ENCODE measurements at regions not wholly inside any gene's neighbourhood (a gene's known extent, or its start where the extent isn't known, plus 50 kb on each side); places are given as distances from the start of the nearest gene placed in this dataset.

GRCh38 chr6:154622618-154623336, 110.4 kb upstream of the SCAF8 start:
- intact Hi-C loops (cut with micrococcal nuclease): no loop called here
- Histone ChIP-seq H4K20me1 (ENCODE audit: insufficient read depth, low read length) (no peaks in the 10 kb centered on the region), H3K27ac (ENCODE audit: low read depth in 1 of 2, low read length in 2 of 2) (no peak overlapping the region), H3K79me2 (ENCODE audit: insufficient read depth, low read length) (no peaks in the 10 kb centered on the region), H3K9ac (ENCODE audit: insufficient read depth, low read length, poor library complexity, severe bottlenecking) (no peak overlapping the region), H2AFZ (ENCODE audit: insufficient read depth, low read depth, low read length, poor library complexity, severe bottlenecking) (no peak overlapping the region), H3K36me3 (replicated peaks in 1 of 2; ENCODE audit: control insufficient read depth in 1 of 2, insufficient read depth in 2 of 2, low read length in 2 of 2) (no peaks in the 10 kb centered on the region), H3K27me3 (ENCODE audit: control insufficient read depth in 2 of 2, insufficient read depth in 2 of 2, low read length in 2 of 2) (no peaks in the 10 kb centered on the region), H3K9me3 (replicated peaks in 1 of 2; ENCODE audit: control insufficient read depth in 1 of 2, insufficient read depth in 1 of 2, low read length in 2 of 2) (no peaks in the 10 kb centered on the region), H3K4me2 (replicated peaks; ENCODE audit: extremely low read depth, low read length, poor library complexity, severe bottlenecking) (no peak overlapping the region), H3K4me1 (ENCODE audit: control insufficient read depth in 1 of 2, insufficient read depth in 2 of 2, low read length in 2 of 2) (no peaks in the 10 kb centered on the region), H3K4me3 (replicated peaks in 1 of 3; ENCODE audit: low read depth in 2 of 3, low read length in 3 of 3) (no peak overlapping the region)
- no peak for DNase-seq
- no peak overlapping the region for H3K4me3 Mint-ChIP-seq
- H3K9me3 Mint-ChIP-seq: peaks cover 0 to 4% (median 3%) of the 10 kb centered on the region in 7 donors
- no peaks in the 10 kb centered on the region for H3K36me3 Mint-ChIP-seq
- no peak for TF ChIP-seq CTCF (IDR thresholded peaks at IDR 0.05)
- no peaks in the 10 kb centered on the region for H3K27me3 Mint-ChIP-seq (ENCODE audit: low read depth in 3 of 3)
- no peak overlapping the region for H3K27ac Mint-ChIP-seq
- no CpG with 5 or more reads among the region's 3 CpGs for WGBS (ENCODE audit: insufficient coverage)
- H3K4me1 Mint-ChIP-seq: no peaks in the 10 kb centered on the region

- Histone ChIP-seq H2AFZ (ENCODE audit: insufficient read depth, low read depth, low read length, poor library complexity, severe bottlenecking) (no peak overlapping the region), H3K36me3 (replicated peaks in 1 of 2; ENCODE audit: control insufficient read depth in 1 of 2, insufficient read depth in 2 of 2, low read length in 2 of 2) (no peaks in the 10 kb centered on the region), H3K4me2 (replicated peaks; ENCODE audit: extremely low read depth, low read length, poor library complexity, severe bottlenecking) (no peak overlapping the region), H3K4me1 (ENCODE audit: control insufficient read depth in 1 of 2, insufficient read depth in 2 of 2, low read length in 2 of 2) (no peaks in the 10 kb centered on the region), H3K9me3 (replicated peaks in 1 of 2; ENCODE audit: control insufficient read depth in 1 of 2, insufficient read depth in 1 of 2, low read length in 2 of 2) (no peaks in the 10 kb centered on the region), H3K9ac (ENCODE audit: insufficient read depth, low read length, poor library complexity, severe bottlenecking) (no peak overlapping the region), H3K79me2 (ENCODE audit: insufficient read depth, low read length) (no peaks in the 10 kb centered on the region), H3K4me3 (replicated peaks in 1 of 3; ENCODE audit: low read depth in 2 of 3, low read length in 3 of 3) (no peak overlapping the region), H3K27ac (ENCODE audit: low read depth in 1 of 2, low read length in 2 of 2) (no peak overlapping the region), H4K20me1 (ENCODE audit: insufficient read depth, low read length) (no peaks in the 10 kb centered on the region), H3K27me3 (ENCODE audit: control insufficient read depth in 2 of 2, insufficient read depth in 2 of 2, low read length in 2 of 2) (no peaks in the 10 kb centered on the region)
- Mint-ChIP-seq H3K27ac (peak overlapping the region in 1 of 7 donors; percentile 61), H3K4me3 (no peak overlapping the region), H3K9me3 (peaks cover 0 to 4% (median 3%) of the 10 kb centered on the region in 7 donors), H3K27me3 (ENCODE audit: low read depth in 3 of 3) (no peaks in the 10 kb centered on the region), H3K36me3 (no peaks in the 10 kb centered on the region), H3K4me1 (no peaks in the 10 kb centered on the region)
- no peak for TF ChIP-seq CTCF (IDR thresholded peaks at IDR 0.05)
- no peak for DNase-seq
- WGBS (ENCODE audit: insufficient coverage): 100% methylated on average over 3 of the region's 6 CpGs
- intact Hi-C loops (cut with micrococcal nuclease): no loop called here
Observed at GRCh38 chr6:154623391-154623790, 109.8 kb upstream of the SCAF8 start.
